Stimulated activated CD4-positive, alpha-beta T cell treated with anti-CD3 and anti-CD28 coated beads, Interleukin-12 subunit alpha, Interleukin-12 subunit beta, amount 100 ng/mL, for 48 hours (primary cell): ENCODE measurements at regions not wholly inside any gene's neighbourhood (a gene's known extent, or its start where the extent isn't known, plus 50 kb on each side); places are given as distances from the start of the nearest gene placed in this dataset.

ENCODE experiments used
- DNase-seq, 3 donors: peaks; one replicate each; pipeline ENCODE4 v3.0.0-alpha.2; 2020; ENCODE audit warnings: low read depth in 2 of 3, low spot score in 1 of 3

DNA sequence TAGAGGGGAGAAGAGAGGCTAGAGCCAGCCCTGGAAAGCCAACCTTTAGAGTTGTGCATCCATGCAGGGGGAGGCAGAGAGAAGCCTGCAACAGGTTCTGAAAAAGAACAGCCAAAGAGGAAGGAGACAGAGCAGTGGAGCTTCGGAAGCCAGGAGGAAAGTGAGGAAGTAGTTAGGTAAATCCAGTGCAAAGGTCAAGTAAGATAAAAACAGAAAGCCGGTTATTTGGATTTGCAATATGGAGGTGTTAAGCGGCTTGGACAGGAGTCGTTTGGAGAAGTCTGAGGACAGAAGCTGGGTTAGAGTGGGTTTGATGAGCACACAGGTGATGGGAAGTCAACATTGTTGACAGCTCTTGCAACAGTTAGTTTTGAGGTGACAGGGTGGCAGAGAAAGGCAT is 53.5 kb upstream of the FLT1 start:
- DNase-seq, result no peak

DNA sequence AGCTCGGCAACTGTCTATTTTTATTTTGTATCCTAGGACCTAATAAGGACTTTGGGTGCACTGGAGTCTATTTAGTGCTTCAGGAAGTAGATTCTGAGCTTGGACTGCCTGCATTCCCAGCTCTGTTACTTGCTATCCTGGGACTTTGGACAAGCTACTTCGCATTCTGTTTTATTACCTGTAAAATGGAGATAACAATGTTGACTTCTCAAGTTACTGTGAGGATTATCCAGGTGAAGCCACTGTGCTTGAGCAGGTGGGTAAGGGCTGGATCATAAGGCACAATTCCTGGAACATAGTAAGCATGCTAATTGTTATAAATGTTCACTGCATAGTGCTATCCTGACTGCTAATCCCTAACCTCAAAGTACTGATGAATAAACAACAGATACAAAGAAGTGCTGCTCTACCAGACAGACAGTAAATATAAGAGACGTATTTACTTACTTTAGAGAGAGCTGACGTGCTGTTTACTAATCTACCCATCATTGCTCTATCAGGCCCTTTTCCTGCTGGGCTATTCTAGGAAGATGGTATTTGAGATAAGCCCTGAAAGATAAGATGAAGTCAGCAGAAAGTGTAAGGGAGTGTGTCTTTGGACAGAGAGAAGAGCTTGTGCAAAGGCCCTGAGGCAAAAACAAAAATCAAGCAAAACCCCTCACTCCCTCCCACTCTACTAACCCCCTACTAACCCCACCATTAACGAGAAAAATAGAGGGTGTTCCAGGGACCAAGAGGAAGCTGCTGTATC is 50.8 kb upstream of the FLT1 start:
- DNase-seq, result no peak
